T-helper 2 cell treated with Interferon-gamma antibody and Interleukin-4, amounts not matched to agents 100 ng/mL and 5 ng/mL, for 36 hours (primary cell): ENCODE measurements at regions not wholly inside any gene's neighbourhood (a gene's known extent, or its start where the extent isn't known, plus 50 kb on each side); places are given as distances from the start of the nearest gene placed in this dataset.

ENCODE experiments used
- intact Hi-C: fragments of 100-400 bp; cut with micrococcal nuclease; formaldehyde crosslinking; loops from one replicate; pipeline ENCODE4 v1.15.1; 2023

DNA sequence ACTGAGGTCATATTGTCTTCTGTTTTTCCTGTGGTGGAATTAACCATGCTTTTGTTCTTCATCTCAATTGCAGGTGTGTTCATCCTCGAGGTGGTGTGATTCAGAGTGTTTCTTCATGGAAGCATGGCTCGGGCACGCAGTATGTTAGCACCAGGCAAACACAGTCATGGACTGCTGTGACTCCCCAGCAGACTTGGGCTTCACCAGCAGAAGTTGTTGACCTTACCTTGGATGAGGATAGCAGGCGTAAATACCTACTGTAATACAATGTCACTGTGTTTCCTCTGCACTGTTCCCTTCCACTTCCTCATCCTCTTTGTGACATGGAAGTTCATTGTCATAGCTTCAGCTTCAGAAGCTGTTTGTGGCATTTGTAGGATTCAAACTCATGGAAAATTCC, 158.7 kb downstream of the HAUS1 start:
- intact Hi-C loops: no loop called here

DNA sequence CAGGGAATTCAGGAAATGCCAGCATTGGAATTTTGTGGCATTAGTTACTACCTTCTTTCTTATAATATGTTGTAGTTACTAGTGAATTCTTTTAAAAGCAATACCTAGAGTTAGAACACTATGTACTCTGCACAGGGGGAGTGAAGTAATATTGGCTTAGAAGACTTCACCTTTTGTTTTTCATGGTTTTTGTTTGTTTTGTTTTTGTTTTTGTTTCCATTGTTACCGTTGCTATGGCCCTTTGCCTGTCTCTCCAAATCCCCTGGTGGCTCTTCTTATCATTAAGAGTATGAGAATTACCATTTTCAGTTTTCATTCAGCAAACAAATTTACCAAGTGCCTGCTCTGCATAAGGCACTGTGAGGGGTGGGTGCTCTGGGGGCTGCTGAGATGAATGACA, 160.1 kb downstream of the HAUS1 start:
- intact Hi-C loops: no loop called here

DNA sequence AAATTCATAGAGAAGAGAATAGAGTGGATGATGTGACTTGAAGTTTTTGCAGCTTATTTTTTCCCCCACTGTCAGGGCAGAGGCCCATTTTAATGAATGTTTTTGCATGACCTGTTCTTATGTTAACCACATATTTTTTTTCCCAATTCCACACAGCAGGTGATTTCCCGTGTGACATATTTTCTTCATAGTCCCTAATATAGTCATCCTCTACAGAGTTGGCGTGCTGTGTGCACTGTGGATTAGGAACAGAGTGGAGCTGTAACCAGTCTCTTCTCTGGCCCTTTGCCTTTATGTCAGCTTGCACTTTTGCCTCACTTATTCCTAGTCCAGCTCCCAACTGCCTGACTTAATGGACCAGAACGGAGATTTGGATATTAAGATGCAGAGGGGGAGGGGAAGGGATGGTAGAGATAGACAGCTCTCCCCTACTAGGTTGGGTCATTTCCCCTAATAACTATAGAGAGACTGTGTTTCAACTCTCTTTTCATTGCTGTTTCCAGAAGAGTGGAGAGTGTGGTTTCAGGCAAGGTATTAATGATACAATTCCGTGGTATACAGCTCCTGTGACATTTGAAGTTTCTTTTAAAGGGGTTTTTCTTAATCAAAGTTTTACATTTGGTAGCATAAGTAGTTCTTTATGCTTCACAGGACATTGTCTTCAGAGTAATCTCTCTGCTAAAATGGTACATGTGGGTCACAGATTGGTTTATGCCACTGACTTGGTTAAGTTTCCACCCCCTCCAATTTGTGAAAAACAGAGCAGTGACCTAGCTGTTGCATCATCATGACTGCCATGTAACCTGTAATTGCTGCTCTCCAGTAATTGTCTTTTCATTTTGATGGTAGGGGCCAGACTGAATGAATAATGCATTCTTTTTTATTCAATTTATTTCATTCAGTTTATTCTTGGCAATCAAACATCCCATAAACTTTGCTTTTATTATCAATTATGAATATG, 161.3 kb downstream of the HAUS1 start:
- intact Hi-C loops: no loop called here

DNA sequence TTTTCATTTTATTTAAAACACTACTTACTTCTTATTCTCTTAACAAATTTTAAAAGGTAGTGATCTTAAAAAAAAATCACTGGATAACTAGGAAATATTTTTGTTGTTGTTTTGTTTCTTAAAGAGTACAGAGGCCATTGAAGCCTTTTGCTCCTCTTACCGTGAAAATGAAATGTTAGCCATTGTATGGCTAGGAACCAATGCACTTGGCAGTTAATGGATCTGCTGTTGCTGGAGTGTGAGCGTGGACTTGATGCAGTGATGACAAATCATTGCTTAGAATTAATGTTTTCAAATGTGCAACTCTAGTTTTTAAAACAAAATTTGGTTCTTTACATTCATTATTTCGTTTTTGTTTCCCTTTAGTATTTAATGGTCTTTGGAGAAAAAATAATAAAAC, 162.3 kb downstream of the HAUS1 start:
- intact Hi-C loops: no loop called here

DNA sequence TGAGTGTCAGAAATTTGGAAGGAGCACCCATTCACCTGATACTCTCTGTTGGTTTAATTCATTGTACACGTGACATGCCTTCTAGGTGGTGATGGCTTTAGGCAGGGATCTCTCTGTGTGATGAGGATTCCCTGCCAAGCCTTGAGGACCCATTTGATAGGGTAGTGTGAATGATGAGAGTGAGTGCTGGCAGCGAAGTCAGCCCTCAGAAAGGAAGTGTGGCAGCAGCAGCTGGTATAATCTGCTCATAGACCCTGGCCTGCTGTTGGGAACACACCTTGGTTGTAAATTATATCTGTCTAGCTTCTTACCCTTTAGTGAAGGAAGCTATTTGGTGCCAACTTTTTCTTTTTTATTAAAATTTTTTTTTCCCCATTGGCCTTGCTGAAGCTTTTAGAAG, 164.5 kb downstream of the HAUS1 start:
- intact Hi-C loops: no loop called here

DNA sequence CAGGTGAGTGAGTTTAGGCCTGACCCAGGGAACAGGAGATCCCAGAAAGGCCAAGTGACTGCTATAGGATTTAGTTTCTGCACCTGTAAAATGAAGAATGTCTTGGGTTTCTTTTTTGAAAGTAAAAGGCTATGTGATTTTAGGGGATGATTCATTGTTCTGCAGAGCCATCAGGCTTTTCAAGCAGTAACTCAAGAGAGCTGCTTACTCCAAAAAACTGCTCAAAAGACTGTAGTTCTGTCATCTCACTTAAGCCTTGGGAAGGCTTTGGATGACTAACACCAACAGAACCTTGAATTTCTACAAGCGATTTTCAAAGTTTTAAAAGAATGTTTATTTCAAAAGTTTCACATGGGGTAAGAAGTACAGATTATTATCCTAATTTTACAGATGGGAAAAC, 165.1 kb downstream of the HAUS1 start:
- intact Hi-C loops: no loop called here

DNA sequence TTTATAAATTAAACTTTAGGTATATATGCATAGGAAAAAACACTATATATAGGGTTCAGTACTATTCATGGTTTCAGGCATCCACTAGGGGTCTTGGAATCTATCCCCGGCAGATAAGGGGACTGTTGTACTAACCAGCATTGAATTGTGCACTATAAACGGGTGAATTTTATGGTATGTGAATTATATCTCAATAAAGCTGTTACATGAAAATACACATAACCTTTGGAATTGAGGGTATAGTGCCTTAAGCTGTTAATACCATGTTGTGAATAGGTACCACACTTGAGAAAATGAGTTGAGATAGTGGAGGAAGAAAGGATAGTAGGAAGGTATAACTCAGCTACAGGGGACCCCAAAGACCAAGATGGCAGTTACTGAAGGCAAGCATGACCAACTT, 167.3 kb downstream of the HAUS1 start:
- intact Hi-C loops: no loop called here

DNA sequence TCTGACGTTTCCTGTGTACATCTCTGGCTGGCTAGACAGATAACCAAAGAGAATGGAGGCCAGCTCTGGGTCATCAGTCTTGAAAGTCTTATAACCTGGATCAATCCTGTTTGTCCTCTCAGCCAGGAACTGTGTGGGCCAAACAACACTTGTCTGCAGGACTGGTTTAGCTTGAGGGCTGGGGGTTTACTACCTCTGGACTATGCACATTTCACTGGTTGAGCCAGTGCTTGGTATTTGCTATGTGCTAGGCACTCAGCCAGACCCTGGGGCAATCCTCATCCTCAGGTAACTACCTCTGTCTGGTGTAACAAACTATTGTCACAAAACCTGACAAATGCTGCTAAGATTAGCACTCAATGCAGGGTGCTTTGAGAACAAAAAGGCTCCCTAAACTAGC, 169.7 kb downstream of the HAUS1 start:
- intact Hi-C loops: no loop called here

DNA sequence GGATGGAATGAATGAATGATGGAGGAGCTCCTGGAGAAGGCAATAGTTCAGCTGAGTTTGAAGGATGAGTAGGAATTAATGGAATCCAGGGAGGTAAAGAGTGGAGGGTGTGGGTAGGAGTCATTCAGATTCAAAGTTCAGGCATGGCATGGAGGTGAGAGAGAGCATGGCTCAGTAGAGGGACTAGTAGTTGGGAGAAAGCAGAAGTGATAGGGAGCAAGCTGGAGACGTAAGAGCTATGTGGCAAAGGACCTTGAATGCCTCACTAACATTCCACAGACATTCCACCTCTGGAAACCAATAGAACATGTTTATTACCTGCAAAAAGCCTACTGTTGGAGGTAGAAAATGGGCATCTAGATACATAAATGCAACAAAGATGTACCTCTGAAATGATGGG, 170.1 kb downstream of the HAUS1 start:
- intact Hi-C loops: no loop called here

DNA sequence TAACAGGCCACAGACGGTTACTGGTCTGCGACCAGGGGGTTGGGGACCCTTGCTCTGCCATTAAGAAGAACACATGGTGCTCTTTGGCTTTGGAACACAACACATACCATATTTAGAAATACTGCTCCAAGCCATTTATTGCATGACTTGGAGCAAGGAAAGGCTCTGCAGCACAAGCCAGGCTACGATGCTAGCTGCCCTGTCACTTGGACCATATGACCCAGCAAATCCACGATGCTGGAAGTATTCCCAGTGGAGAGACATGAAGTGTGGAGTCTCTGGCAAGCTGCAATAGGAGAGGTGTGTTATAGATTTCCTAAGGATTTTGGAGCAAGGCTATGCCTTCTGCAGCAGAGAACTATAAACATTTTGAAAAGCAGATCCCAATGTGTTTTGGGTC, 171.2 kb downstream of the HAUS1 start:
- intact Hi-C loops: no loop called here

DNA sequence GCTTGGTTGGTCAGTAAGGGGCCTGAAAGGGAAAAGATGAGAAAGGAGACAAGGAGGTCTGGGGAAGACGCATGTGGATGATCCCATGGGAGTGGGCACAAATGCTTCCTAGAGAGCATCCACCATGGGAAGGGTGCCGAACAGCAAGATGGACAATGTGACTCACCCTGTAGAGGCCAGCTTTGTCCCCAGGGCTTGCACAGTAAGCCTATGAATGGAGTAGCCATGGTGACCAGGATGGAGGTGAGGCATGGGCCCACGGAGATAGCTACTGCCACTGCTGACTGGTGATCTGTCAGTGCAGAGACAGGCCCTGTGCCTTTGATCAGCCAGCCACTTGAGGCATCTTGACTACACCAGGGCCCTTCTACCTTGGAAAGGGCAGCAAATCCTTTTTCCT, 172.6 kb downstream of the HAUS1 start:
- intact Hi-C loops: no loop called here

DNA sequence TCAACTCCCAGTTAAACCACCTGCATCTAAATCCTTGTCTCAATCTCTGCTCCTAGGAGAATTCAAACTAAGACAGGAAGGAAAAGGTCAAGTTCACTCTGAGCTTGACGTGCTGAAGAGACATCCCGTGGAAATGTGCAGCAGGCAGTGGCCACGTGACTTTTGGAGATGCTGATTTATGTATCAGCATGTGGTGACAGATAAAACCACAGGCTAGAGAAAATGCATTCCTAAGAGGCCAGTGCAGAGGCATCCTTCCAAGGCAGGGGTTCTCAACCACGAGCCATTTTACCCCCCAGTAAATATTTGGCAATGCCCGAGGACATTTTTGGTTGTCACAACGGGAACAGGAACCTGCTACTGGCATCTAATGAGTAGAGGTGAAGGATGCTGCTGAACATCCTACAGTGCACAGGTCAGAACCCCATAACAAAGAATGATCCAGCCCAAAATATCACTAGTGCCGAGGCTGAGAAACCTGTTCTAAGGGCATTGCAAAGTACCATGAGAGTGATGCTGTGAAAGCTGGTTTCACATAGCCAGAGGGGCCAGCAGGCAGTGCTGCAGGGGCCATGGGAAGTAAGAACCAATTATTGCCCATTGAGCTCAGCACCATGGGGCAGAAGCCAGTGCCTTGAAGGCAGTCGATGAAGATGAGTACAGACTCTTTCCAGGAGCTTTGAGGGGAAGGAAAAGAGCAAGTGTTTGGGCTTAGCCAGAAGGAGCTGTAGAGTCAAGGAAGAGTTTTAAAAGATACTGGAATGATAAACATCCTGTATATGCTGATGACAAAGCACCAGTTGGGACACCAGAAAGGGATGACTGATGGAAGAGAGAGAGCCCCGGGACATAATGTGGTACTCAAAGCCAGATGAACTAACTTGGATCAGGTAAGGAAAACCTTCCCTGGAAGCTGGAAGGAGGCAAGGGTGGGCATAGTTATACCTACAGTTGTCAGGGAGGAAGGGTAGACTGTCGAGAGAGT, 174.6 kb downstream of the HAUS1 start:
- intact Hi-C loops: no loop called here

DNA sequence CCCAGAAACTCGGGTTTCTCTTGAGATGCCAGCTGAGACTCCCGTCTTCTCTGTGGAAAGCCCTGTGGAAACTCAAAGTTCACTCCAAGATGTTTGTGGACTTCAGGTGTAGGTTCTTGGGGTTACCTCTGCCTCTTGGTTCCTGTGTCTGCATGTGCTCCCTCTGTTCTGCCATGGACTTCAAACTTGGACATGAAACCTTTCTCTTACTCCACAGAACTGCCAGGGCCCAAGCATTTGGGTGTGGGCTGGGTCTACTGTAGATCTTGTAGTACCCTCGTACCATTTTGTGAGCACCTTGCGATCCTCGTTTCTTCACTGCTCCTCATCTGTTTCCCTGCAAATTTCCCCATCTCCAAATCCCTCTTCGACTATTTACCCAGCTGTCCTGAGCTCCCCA, 175.5 kb downstream of the HAUS1 start:
- intact Hi-C loops: no loop called here

DNA sequence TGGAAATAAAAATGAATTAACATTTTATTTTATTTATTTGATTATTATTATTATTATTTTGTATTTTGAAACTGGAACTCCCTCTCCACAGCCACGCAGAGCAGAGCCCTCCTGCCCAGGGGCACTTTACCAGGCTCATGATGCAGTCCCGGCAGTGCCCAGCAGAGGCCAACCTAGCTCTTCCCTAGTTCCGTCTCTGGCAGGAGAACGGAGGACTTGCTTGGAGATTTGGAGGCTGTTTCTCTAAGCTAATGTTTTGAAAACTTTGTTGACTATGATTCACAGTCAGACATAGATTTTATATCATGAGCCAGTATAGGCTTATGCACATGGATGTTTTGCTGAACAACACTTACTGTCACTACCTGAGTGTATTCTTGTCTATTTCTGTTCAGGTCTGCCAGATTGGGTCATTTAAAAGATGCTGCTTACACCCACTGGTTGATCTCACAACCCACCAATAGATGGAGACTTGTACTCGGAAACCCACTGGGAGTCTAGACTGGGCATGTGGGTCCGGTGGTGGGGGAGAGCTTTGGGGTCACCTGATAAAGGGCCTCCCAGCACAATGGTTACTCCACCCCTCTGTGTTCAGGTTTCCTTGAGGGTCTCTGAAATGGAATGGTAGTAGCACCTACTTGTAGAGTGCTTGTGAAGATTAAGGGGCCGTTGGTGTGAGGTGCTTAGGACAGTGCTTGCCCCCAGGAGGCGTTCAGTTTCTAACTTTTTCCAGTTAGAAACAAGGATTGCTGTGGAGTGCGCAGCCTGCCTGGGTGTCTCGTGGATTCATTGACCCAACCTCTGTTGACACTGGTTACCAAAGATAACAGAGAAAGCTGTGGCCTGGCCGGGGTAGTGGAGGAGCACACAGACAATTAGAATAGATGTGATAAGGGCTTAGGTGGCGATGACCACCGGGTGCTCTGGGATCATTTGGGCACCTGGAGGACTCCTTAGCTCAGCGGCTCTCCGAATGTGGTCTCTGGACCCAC, 177.3 kb downstream of the HAUS1 start:
- intact Hi-C loops: loop anchor here (1.0 kb wide), 3 partner anchors 108 to 377 kb away; no protein-coding TSS in a partner anchor

DNA sequence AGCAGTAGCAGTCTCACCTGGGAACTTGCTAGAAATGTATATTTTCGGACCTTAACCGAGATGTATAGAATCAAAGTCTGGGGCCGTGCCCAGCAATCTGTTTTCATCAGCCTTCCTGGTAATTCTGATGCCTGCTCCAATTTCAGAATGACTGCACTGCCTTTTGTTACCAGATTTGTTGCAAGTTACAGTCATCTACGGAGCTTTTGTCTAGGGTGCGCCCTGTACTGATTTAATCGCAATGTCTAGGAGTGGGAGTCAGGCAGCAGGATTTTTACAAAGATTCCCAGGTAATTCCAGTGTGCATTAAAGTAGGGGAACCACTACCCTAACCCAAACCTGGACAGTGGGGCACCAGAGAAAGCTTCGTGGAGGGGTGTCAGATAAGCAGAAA, 178.0 kb downstream of the HAUS1 start:
- intact Hi-C loops: no loop called here

DNA sequence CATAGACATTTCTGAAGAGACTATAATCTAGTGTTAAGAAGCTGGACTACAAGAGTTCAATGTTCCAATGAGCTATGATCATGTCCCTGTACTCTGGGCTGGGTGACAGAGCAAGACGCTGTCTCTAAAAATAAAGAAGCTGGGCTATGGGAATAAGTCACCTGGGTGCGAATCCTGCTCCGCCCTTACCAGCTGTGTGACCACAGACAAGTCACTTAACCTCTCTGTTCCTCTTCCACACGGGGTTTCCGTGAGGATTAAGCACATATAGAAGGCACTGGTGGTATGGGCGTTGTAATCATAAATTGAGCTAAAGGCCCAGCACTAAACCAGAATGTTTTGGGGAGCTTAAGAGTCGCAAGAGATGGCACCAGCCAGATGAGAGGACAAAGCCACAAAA, 178.5 kb downstream of the HAUS1 start:
- intact Hi-C loops: no loop called here

DNA sequence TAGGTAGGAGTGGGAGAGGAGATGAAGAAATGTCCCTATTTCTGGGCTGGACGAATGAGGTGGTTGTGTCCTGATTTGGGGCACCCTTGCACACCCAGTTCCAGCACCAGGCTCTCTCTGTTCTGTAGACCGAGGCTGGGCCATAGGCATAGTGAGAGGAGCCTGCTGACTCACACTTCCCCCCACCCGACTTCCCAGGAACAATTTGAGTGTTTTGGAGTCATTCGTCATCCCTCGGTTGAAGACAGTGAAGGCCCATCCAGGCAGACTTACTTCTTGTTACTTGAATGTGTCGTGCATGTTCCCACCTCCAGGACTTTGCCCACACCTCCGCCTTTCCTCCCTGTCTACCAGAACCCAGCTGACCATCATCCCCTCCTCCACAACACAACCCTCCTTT, 179.1 kb downstream of the HAUS1 start:
- intact Hi-C loops: no loop called here

DNA sequence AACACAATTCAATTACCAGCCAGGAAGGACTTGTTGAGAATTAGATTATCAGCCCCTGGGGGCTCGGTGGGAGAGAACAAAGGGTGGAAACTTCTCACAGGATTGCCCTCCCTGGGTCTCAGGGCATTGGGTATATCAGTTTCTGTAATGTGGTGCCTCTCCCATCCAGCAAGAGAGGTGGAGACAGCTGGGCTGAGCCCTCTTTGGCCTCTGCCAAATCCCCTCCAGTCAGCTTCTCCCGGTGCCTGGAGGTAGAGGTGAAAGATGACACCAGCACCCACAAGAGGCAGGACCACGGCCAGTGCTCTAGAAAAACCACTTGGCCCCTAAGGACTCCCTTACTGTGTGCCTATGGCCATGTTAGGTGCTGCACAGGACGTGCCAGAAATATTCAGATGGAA, 179.7 kb downstream of the HAUS1 start:
- intact Hi-C loops: no loop called here

DNA sequence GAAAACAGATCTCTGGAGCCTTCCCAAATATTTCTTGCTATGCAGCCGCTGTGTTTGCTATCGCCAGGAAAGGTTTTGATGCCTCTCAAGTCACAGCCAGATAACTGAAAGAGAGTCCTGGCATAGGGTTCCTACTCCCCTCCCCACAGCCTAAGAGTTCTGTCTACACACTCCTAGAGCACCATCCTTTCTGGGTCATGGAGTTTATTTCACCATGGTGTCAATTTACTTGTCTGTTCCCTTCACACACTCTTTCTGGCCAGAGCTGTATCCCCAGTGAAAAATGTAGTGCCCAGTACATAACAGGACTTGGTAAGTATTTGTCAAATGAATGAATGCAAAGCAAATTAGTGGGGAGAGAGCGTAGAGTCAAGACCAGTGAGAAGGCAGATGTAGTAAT, 185.3 kb downstream of the HAUS1 start:
- intact Hi-C loops: no loop called here

DNA sequence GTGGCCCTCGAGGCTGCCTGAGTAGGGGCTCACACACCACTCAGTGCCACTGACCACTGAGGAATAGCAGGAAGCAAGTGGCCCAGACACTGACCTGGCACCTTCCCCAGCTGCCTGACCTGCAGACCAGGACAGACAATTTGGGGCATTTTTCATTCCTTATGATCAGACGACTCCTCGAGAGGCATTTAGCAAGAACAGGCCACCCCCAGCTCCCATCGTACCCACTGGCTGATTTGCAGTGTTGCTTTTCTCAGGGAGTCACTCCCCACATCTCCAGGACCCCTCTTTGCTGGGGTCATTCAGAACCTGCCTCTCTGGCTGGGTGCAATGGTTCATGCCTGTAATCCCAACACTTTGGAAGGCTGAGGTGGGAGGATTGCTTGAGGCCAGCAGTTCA, 185.7 kb downstream of the HAUS1 start:
- intact Hi-C loops: no loop called here

DNA sequence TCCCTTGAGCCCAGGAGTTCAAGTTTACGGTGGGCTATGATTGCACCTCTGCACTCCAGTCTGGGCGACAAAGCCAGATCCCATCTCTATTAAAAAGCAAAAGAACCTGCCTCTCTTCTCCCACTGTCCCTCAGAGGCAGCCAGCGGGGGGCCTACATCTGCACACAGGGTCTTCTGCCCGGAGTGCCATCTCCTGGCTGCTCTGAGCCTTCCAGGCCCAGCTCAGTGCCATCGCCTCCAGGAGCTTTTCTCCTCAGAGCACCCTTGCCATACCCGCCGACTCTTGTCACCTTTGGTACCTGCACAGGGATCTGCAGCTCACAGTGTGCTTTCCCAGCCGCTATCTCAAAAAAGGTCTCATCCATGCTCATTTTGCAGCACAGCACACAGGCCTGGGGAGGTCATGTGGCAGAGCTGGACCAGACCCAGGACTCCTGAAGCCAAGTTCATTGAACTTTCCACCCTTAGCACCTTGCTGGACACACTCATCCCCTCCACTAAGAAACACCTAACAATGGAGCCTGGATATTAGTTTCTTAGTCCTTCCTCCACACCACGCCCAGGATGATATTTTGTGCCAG, 186.3 kb downstream of the HAUS1 start:
- intact Hi-C loops: no loop called here
